Stomach (tissue), 4 donors: ENCODE measurements at regions not wholly inside any gene's neighbourhood (a gene's known extent, or its start where the extent isn't known, plus 50 kb on each side); places are given as distances from the start of the nearest gene placed in this dataset.

Experiments
- POLR2A ChIP-seq, 4 donors: fragments of 450-650 bp; IDR thresholded peaks; one replicate each; pipeline ENCODE4 v1.6.1; 2016; ENCODE audit warnings: antibody characterized with exemption in 4 of 4, control low read depth in 2 of 4, mild to moderate bottlenecking in 1 of 4, moderate library complexity in 1 of 4
- POLR2AphosphoS5 ChIP-seq, 3 donors: sonication (generic); formaldehyde crosslinking; IDR thresholded peaks; one replicate each; pipeline ENCODE4 v1.6.1; 2016; ENCODE audit warnings: antibody characterized with exemption in 3 of 3
- TF ChIP-seq, protein P1 (sequence below), 7 experiments: fragments of 450-650 bp in 4 of 7; fragments of 200-600 bp in 3 of 7; sonication (generic) in 3 of 7; IDR thresholded peaks; one replicate each; pipeline ENCODE4 v1.5.1; 2016 to 2019; ENCODE audit warnings: antibody characterized with exemption in 7 of 7, control low read depth in 2 of 7, mild to moderate bottlenecking in 1 of 7

DNA sequence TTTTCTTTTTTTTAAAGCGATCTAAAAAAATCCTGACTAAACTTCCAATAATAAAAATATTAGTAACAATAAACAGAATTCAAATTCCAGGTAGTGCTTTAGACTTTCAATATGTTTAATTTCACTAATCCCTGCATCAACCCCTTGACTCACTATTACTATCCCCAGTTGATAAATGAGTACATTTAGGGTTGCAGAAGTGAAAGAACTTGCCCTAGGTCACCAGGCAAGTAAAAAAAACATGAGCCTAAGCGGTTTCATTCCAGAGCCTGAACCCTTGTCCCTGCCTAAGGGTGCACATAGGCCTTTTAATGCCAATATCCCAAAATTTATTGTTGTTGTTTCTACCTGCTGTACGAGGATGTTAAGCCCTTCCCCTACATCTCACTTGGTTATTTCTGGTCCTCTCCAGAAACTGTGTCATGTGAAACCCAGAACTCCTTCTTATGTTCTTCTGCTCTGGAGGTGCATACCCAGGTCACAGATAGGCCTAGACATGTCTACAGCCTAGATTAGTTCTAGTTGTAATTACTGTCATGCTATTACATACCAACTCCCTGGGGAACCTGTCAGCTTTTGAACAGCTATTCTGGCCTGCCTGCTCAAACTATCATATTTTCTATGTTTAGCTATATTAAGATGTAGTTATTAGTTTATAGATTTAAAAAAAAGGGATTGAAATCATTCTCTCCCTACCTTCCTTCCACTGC, 244.5 kb upstream of the PITX2 start:
- TF ChIP-seq, protein P1, sequence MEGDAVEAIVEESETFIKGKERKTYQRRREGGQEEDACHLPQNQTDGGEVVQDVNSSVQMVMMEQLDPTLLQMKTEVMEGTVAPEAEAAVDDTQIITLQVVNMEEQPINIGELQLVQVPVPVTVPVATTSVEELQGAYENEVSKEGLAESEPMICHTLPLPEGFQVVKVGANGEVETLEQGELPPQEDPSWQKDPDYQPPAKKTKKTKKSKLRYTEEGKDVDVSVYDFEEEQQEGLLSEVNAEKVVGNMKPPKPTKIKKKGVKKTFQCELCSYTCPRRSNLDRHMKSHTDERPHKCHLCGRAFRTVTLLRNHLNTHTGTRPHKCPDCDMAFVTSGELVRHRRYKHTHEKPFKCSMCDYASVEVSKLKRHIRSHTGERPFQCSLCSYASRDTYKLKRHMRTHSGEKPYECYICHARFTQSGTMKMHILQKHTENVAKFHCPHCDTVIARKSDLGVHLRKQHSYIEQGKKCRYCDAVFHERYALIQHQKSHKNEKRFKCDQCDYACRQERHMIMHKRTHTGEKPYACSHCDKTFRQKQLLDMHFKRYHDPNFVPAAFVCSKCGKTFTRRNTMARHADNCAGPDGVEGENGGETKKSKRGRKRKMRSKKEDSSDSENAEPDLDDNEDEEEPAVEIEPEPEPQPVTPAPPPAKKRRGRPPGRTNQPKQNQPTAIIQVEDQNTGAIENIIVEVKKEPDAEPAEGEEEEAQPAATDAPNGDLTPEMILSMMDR (IDR thresholded peaks at IDR 0.05), result no peak
- no peak for TF ChIP-seq POLR2A (IDR thresholded peaks at IDR 0.05)
- TF ChIP-seq POLR2AphosphoS5 (IDR thresholded peaks at IDR 0.05), result no peak
